Spleen (tissue), 7 donors: ENCODE measurements at regions not wholly inside any gene's neighbourhood (a gene's known extent, or its start where the extent isn't known, plus 50 kb on each side); places are given as distances from the start of the nearest gene placed in this dataset.

Experiments used
- POLR2A ChIP-seq, 3 donors: fragments of 450-650 bp; IDR thresholded peaks; one replicate each; pipeline ENCODE4 v1.5.1; 2017; ENCODE audit warnings: antibody characterized with exemption in 3 of 3, mild to moderate bottlenecking in 1 of 3
- TF ChIP-seq, protein P1 (sequence below), 11 experiments: fragments of 200-600 bp in 7 of 11; fragments of 450-650 bp in 4 of 11; sonication (generic) in 4 of 11; IDR thresholded peaks in 8 of 11; conservative IDR thresholded peaks in 3 of 11; 1 replicate in 7 of 11; 2 replicates in 4 of 11; pipeline versions ENCODE4 v1.4.0 to v1.8.0; 2016 to 2021; ENCODE audit warnings: antibody characterized with exemption in 11 of 11, inconsistent platforms in 4 of 11, mild to moderate bottlenecking in 1 of 11
- donor health status: DM: no; HTN: no; CAD: no; lungs with moderate emphysema.
- donor health status: DM: no; HTN: no; CAD: no.
- donor health status: DM: no; HTN: no; CAD: no.

DNA sequence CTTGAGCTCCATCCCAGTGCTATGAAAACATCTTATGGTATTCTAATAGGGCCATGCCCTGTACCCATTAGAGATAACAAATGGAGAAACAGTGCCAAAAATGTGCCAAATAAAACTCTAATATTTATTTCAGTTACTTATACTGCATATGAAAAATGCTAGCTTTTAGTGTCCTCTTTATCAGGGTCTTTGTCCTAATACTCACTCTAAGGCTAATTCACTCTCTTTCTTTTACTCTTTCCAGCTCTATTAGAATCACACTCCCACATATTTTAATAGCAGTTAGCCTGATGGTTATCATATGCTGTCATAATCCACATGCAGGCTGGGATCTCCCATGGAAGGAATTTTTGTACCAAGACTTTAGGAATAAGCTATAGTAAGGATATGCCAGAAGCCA lies 408.4 kb downstream of the ETV1 start:
- TF ChIP-seq, protein P1, sequence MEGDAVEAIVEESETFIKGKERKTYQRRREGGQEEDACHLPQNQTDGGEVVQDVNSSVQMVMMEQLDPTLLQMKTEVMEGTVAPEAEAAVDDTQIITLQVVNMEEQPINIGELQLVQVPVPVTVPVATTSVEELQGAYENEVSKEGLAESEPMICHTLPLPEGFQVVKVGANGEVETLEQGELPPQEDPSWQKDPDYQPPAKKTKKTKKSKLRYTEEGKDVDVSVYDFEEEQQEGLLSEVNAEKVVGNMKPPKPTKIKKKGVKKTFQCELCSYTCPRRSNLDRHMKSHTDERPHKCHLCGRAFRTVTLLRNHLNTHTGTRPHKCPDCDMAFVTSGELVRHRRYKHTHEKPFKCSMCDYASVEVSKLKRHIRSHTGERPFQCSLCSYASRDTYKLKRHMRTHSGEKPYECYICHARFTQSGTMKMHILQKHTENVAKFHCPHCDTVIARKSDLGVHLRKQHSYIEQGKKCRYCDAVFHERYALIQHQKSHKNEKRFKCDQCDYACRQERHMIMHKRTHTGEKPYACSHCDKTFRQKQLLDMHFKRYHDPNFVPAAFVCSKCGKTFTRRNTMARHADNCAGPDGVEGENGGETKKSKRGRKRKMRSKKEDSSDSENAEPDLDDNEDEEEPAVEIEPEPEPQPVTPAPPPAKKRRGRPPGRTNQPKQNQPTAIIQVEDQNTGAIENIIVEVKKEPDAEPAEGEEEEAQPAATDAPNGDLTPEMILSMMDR (IDR thresholded peaks at IDR 0.05 in 8 of 11, conservative IDR thresholded peaks at IDR 0.05 in 3 of 11), result no peak
- no peak for TF ChIP-seq POLR2A (IDR thresholded peaks at IDR 0.05)
